LNCAP (cell line): ENCODE measurements at regions not wholly inside any gene's neighbourhood (a gene's known extent, or its start where the extent isn't known, plus 50 kb on each side); places are given as distances from the start of the nearest gene placed in this dataset.

ENCODE experiments used
- CTCF ChIP-seq: fragments of 450-650 bp; IDR thresholded peaks from 2 replicates; pipeline ENCODE4 v1.5.1; 2017; ENCODE audit warnings: mild to moderate bottlenecking

DNA sequence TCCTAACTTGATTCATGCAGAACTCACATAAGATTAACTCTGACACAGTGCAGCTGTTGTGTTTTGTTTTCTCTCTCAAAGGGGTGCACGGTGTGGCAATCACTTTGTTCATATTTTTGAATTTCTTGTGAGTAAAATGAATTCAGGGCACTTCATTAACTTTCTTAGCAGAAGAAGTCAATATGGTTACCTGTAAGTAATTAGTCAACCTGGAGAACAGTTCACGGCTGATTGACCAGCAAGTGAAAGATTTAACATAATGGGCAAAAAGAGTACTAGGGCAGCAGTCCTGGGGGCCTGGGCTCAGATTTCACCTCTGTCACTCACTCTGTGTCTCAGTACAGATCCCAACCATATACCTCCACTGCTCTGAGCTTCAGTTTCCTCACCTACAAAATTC, 102.4 kb upstream of the SPTLC3 start:
- TF ChIP-seq CTCF = no peak

DNA sequence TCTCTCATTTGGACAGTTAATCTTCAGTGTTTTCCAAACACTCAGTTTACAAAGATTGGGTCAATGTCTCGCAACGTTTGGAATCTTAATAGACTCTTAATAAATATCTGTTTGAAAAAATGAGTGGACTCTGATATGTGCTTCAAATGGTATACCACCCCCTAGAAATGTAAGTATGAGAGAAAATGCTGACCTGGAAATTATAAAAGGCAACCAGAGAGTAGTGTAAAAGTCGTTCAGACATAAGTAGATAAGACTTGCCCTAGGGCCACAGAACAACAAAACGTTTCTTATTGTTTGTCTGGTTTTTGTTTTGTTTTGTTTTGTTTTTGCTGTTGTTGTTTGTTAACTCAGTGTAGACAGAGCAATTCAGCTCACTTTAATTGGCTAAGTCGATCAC, 97.4 kb upstream of the SPTLC3 start:
- no peak for TF ChIP-seq CTCF

DNA sequence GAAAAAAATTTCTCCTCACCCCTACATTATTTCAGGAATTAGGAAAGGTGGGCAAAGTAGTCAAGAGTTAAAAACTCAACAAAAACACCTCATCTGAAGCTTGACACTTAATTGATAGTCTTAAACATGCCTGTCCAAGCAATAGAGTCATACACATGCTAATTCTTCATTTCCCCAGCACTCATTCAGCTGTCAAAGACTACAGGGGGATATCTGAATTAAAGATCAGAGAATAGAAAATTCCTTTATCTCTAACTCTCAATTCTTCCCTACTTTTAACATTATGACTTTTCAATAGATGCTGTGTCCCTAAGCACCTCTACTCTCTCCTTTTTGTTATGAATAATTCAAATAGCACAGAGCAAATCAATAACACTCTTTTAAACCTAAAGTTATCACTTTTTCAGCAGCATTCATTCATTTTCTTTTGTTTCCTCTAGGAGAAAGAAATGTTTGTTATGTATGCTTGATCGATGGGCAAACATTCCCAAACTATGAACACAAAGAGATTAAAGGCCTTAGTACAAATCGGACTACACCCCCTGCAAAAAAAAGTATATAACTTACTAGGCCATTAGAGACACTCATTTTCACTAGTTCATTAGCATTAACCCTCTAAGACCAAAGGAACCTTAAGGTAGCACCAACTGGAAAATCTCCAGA, 94.9 kb upstream of the SPTLC3 start:
- no peak for TF ChIP-seq CTCF

DNA sequence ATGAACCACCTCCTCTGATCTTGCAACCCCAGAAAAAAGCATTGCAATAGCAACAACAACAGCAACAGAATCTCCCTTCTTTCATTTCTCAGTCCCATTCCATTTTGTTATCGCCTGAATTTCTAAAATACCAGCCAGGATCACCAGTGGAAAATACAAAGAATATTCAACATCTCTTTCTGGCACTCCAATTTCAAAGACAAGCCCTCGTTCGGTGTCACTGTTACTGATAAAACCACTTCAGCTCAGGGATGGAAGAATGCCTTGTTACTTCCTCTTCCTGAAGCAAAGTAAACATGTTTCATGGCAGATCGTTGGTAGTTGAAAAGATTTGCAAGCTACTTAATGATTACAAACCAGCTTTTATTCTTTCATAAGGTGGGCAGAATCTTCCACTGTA, 94.0 kb upstream of the SPTLC3 start:
- TF ChIP-seq CTCF = no peak

GRCh38 chr20:12916699-12917098, 92.1 kb upstream of the SPTLC3 start:
- no peak for TF ChIP-seq CTCF

GRCh38 chr20:12924126-12924525, 84.6 kb upstream of the SPTLC3 start:
- no peak for TF ChIP-seq CTCF

GRCh38 chr20:12925210-12925755, 83.5 kb upstream of the SPTLC3 start:
- TF ChIP-seq CTCF = peak; percentile 91
